CD4-positive, alpha-beta T cell treated with Interleukin-12 subunit alpha and Interleukin-12 subunit beta, for 1 hour (primary cell): ENCODE measurements at regions not wholly inside any gene's neighbourhood (a gene's known extent, or its start where the extent isn't known, plus 50 kb on each side); places are given as distances from the start of the nearest gene placed in this dataset.

Experiments
- DNase-seq: peaks from one replicate; pipeline ENCODE4 v3.0.0-alpha.2; 2020

DNA sequence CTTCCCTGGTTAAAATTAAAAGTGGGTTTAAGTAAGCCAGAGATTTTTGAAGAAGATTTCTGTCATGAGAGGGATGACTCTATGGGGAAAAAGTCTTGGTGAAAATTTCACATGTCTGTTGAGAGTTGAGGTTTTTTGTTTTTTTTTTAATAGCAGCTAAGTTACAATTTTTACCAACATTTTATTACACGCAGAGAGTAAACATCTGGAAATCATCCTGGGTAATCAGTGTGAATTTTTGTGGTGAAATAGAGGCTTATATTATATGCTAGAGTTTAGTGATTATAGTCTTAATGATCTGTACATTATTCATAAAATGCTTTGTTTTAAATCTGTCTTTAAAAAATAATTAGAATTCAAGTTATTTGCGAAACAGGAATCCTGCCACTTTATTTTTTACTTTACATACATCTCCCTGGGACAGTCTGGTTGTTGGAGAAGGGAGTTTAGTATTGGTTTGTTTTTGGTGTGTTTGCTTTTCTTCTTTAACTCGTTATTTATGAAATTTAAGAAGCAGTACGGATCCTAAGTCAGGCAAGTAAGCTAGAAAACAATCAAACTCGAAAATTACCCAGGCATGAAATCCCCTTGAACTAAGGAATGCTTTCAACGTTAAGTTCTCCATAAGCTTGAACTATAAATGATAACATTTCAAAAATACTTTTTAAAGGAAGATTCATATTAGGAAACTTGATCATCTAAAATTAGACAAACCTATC lies 143.4 kb upstream of the TSC22D2 start:
- no peak for DNase-seq

DNA sequence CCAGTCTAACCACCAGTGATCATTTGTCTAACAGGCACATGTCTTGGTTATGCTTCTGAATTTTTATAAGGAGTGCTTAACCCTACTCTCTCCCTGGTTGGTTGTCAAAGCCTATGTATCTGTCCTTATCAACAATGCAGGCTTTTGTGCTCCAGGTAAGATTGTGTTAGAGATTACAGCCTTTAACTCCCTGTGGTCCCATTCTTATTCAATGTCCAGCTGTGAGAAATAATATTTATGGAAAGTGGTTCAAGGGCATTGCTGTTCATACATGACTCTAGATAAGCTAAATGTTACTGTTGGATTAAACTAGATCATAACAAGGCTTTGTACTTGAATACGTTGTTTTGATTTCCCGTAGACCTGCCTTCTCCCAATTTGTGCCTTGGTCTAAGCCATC lies 146.1 kb upstream of the TSC22D2 start:
- DNase-seq, result no peak

DNA sequence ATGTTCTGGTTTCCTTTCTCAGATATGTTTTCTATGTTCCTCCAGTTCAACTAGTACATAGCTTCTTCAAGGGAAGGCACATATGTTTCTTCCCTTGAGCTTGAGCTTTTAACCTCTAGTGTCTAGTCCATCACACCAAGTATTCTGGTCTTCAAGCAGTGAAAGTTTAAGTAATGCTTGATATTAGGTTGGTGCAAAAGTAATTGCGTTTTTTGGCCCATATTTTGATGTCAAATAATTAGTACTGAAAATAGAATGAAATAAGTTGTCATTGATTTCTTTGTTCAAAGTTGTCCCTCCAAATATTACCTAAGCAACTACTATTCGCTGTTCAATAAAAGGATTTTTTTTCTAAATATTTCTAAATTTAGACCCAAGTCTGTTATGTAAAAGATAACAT lies 146.7 kb upstream of the TSC22D2 start:
- DNase-seq, result no peak

DNA sequence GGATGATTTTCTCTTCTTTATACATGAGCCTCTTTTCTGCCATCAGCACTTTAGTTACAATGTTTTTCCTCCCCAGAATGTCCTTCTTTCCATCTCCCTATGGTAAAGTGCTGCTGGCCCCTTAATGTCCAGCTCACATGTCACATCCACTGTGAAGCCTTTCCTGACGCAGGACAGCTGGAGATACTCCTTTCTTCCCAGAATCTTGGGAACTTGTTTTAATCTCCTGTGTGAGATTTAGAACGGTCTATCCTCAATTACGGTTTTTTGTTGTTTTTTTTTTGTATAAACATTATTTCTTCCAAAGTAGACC lies 147.7 kb upstream of the TSC22D2 start:
- no peak for DNase-seq

DNA sequence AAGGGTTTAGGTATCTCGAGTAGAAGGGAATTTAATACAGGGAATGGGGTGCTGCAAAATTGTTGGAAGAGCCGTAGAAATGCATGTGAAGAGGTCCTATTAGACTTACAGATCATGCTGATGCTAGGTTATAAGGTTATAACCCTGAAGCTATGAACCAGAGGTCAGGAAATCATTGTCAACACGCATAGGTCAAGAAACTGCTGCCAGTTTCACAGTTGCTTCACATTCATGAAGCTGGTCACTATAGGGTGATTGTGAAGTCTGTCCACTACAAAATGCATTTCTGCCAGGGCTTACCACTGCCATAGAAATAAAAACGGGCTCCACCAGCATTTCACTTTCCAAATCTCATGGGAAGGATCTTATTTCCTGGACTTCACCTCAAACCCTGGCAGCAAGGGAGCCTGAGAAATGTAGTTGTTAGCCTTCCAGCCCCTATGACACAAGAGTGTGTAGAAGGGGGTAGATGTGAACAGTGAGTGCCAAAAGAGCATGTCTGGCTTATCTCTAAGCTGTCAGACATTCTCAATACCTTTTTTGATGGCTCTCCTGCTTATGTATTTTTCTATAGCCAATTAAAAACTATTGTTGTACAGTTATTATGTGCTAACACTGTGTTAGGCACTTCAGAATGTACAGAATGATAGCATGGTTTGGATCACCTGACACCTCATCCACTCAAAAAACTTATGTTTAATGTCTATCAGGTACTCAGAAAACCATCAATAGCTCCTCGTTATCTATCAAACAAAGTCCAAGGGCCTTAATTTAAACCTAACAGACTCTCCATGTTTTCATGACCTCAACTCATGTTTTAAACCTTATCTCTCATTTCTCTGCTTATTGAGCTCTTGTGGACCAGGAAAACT lies 148.3 kb upstream of the TSC22D2 start:
- DNase-seq, result no peak

DNA sequence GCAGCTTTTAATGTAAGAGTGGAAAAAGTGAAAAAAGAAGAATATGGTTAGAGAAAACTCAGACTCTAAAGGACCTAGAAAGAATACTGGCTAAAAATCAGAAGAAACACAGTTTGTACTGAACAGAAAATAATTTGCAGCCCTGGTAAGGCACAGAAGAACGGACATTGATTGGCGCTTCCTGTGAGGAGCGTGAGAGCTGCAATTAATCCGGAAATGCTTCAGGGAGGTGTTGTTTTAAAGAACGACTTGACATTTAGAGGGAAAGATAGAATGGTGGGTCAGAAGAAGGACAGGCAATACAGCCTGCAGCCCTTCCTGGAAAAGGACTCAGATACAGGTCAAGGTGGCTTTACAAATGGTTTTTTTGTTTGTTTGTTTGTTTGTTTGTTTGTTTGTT lies 151.3 kb upstream of the TSC22D2 start:
- DNase-seq, result no peak

DNA sequence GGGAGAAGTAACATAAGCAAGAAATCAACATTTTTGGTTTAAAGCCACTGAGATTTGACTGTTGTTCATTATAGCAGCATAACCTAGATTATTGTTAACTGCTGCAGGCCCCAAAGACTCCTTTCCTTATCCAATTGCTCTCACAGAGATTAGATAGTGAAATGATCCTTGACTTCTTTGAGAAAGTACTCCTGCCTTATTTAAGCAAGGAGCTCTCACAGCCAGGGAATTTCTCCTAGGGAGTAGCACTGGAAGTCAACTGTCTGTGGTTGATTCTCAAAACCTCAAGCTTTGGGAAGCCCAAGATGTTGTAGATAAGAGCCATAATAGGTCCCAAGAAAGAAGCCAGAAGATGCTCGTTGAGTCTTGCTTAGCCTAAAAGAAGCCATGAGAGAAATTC lies 151.8 kb upstream of the TSC22D2 start:
- DNase-seq, result no peak

DNA sequence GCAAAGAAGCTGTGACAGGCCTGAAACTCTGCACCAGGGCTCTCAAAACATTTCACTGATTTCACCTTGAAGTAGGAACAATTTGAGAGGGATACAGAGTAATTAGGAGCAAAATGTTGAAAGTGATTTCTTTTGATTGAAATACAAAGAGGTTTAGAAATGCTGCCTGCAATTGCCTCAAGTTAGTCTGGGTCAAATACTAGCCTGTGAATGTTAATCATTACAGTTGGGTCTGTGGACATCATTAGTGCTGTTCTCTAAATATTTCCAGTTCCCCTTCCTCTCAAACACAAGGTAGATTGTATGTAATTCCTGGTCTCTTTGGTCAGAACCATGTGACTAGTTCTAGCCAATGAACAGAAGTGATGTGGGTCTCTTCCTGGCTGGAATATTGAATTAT lies 152.3 kb upstream of the TSC22D2 start:
- DNase-seq, result no peak

DNA sequence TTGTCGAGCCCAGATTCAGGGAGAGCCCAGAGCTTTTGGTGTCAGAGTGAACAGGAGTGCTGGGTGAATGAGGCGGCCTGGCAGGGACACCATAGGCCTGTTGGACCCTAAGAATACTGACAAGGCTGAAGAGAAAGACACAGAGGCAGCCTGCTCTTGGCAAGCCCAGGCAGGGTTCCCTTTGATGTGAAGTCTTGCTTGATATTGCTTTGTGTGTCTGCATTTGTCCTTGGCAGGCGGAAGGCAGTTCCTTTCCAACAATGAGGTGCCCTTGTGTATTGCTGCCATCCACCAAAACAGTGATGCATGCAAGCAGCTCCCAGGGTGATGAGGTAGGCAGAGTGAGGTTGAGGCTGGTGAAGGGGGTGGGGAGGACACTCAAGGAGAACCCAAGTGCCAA lies 152.7 kb upstream of the TSC22D2 start:
- no peak for DNase-seq

DNA sequence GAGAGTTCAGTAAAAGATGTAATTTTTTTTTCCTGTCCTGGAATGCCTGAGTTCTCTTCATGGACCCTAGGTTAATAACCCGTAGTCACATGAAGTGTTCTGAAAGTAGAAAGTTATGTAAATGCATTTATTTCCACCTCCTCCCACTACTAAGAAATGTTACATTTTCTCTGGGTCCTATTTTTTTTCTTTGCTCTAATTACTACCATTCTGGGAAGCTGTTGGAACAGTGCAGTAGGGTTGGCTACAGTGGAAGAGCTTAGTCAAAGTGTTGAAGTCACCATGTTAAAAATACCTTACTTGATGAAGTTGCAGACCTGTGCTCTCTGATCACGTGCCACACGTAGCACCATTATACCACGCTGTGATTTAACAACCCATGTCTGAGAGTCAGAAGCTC lies 153.8 kb upstream of the TSC22D2 start:
- no peak for DNase-seq

DNA sequence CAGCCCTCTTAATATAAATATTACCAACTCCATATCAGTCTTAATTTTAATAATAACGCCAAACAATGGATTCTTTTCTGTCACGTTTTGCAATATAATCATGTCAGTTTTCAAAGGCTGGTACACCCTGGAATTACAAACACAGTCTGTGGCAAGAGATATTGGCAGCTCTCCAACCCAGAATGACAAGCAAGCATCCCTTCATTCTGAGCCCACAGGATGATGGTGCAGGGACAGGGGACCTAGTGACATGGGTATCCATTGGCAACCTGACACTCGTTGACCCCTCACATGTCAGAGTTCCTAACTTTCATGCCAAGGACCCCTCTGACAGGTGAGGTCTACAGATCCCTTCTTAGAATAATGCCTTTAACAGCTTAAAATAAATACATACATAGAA lies 154.5 kb upstream of the TSC22D2 start:
- no peak for DNase-seq

DNA sequence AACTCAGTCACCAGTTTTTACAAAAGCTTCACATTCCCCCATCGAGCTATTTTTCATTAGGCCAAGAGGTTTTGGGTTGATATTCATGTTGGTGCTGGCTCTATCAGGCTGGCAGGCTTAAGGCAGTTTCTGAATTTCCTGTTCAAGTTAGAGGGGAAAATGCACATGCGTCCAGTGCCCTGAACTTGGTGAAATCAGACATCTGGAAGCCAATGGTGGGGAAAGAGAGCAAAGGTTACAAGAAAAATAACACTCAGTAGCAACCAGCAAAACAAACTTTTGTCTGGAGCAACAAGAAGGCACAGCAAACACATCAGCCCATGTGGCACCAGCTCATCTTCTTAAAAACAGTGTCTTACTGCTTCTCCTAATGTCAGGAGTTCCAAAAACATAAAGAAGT lies 155.6 kb upstream of the TSC22D2 start:
- DNase-seq, result no peak

DNA sequence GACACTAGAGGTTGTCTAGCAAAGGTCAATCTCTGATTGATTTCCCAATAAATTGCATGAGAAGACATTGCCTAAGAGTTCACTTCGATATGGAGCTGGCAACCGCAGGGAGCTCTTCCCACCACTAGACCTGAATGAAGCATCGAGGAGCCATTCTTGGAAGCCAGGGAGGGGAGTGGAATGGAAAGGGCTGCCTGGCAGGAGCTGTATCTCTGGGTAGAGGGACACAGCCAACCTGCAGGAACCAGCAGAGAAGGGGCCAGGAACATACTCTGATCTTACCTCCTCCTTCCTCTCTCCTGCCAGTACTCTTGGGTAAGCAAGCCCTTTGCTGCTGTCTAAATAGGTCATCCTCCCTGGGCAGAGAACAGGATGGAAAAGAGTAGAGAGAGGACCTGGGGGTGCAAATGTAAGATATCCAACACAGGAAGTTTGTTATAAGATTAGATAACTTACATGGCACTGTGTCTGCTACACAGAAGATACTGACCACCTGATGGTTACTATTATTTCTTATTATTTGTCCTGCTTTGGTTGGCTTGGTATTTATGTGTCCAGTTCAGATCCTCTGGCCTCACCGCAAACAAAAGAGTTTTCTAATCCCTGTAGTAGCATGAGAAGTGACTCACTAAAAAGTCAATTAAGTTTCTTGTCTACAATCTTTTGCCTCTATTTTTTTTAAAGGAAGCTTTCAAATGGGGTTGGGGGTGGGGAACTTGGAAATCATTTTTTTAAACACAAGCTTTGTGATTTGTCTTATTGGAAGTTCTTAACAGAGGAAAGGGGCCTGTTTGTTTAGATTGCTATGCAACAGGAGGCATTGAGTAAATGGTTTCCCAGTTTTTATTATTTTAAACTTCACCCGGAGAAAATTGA lies 156.7 kb upstream of the TSC22D2 start:
- DNase-seq, result no peak

DNA sequence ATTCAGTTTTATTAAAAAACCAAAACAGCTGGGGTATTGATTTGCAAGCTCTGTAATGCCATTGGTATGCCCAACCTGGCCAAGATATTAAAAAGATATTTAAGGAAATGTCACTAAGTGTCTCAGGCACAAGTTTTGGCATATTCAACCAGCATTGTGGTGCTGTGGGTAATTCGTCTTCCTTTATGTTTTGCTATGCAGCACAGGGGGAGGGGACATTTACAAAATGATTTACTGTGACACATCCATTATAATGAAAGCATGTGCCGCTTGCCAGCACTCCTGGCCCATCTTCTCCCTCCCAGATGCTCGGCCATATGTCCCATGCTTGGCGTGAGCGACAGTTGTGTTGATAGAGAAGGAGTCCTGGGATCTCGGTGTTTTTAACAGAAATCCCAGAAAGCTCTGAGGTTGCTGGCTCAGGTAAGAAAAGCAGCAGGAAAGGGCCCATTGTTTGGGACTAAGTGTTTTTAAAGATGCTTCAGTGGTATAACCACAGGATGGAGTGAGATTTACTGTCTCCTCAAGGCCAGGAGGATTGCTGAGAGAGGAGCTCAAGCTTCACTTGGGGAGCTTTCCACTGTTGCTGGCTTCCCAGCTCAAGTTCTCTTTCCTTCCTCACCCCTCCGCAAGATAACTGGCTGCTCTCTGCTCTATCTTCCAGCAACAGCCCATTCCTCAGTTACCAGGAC lies 158.2 kb upstream of the TSC22D2 start:
- DNase-seq, result no peak

DNA sequence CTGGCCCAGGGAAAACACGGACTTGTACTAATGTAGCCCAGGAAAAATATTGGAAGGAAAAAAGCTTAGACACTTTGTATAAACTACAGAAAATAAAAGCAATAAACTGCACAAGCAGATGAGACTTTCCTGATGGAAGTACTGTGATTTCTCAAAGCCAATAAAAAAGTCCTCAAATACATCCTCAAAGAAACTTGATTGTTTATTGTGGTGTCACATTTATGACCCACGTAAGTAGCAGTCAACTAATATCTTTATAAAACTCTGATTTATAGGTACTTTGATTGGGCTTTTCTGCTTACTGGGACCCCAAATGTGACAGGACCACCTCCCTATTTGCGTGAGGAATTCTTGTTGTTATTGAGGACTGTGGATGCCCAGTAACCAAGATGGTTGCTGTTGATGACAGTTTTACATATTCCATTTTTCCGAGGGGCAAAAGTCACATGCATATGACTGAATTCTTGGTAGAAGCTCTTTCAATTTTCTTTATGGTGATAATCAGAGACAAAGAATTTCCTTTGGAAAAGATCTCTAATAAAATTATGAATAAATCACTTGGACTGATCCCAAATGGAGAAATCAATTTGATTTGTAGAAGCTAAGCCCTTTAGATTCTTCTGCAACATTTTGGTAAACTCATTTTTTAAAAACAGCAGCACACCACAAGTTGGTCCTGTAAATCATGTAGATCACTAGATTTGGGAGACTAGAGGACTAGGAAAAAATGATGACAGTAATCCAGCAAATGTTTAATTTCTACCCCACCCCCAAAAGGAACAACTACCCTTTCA lies 159.0 kb upstream of the TSC22D2 start:
- DNase-seq, result no peak

DNA sequence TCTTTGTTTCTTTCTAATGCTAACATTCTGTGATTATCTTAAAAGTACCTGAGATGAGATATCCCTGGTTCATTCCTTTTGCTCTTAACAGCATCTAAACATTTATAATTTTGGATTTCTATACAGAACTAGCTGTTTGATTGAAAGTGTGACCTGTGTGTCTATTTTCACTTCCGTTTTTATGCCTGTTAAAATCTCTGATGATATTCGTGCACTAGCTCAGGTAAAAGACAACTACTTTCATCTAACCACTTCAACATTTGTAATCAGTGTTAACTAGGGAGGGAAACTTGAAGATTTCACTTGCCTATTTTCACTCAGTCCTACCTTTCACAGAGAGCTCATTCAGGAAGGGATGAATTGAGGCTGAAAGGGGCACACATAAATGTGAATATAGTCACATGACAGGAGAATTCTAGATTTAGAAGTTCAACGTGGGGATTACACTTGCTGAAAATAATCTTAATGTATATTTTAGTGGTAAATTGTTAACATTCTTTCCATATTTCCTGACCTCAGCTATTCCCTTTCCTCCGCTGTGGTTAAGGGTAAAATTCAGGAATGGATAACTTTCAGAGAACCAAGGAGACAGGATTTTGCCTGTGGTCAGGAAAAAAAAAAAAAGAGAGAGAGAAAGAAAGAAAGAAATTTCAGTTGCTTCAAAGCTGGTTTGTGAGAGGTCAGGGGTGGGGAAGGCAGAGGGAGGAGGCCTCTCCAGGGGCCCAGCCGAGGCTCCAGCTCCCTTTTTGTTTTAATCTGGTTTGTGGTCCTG lies 159.8 kb upstream of the TSC22D2 start:
- DNase-seq, result no peak

DNA sequence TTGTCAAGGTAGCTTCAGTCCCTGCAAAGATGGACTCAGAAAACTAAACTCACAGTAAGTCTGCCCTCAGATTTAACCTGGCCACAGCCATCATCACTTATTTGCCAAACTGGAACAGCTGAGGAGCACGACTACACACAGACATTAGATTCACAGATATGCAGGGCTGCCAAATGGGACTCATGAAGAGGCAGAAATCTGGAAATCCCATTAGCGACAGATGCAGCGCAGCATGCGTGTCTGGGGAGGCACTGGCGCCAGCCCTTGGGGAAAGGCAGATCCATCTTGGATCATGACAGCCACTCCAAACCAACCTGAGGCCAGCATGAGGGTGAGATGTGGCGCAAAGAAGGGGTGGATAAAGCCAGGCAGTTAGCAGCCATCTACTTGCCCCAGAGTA lies 160.7 kb upstream of the TSC22D2 start:
- DNase-seq, result no peak

DNA sequence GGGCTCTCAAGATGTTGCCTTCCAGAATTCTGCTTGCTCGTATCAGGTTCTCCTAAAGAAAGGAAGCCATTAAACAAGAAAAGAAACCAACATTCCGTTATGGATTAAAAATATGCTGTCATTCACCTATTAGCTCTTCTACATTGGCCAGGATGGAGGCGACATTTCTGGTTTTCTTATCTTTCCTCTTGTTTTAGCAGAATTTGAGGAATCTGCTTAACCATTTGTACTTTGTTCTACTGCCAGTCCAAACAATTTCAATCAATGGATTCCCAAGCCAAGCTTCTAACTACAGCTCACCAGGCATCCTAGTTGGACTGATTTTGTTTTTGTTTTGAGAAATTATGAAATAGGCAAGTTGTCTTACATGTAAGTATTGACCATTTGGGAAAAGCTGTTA lies 164.6 kb upstream of the TSC22D2 start:
- DNase-seq, result no peak

DNA sequence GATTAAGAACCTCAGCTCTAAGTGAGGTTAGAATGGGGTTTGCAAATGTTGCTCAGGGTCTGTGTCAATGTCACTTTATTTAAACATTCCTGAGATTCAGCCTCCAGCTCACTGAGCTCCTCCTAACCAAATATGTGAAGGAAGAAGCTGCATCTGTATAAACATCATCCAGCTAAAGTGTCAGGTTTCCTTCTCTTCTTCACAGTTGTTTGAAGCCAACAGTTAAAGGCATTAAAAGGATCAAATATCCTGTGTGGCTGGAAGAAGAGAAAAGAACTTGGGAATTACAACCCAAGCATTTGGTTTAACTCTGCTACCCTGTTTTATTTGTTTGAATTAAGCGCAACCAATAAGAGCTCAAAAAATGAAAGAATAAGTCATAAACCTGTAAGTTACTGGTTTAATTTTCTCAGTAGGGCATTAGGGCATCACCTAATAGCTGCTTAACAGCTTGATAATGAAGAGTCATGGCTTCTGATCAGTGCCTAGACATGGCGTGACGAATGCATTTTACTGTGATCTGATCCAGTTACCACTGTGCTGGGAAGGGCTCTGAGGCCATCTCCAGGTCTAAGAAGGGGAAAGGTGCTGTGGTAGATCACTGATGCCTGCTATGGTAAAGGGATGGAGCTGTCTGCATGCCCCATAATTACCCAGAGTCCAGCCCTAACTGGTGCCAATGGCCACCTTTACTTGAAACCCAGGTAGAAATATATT lies 165.7 kb upstream of the TSC22D2 start:
- DNase-seq, result no peak

DNA sequence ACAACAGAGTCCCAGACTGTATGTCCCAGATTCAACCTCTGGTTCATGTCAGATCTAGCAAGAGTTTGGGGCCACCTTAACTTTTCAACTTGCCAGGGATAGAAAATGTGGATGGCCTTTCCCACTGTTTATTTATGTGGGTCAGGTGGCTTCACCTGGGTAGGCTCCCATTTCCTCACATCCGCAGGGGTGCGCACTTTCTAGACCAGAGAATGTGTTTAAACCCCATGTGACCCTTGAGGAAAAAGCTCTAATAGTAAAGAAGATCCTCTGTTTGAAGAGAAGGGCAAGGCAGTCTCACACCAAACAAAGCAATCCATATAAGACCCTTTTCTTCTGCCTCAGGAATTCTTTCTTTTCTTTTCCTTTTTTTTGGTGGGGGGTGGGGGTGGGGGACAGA lies 167.2 kb upstream of the TSC22D2 start:
- no peak for DNase-seq

DNA sequence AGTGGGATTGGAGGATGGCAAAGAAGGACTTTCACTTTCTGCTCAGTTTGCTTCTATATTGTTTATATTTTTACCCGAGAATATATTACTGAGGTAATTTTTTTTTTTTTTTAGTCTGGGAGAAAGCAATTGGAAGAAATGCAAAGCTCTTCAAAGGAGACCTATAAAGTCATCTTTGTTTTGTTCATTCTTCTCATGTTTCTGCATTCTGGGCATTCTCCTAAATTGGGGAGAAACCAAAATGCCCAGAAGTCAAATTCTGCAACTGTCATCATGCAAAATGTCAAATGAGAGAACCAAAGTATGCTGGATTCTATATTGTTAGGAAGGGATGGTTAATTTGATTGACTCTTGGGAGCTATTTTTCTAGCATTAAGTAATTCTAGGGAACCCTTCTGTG lies 168.3 kb upstream of the TSC22D2 start:
- DNase-seq, result no peak
